ENCODE measurements at regions not wholly inside any gene's neighbourhood (a gene's known extent, or its start where the extent isn't known, plus 50 kb on each side); places are given as distances from the start of the nearest gene placed in this dataset.

DNA sequence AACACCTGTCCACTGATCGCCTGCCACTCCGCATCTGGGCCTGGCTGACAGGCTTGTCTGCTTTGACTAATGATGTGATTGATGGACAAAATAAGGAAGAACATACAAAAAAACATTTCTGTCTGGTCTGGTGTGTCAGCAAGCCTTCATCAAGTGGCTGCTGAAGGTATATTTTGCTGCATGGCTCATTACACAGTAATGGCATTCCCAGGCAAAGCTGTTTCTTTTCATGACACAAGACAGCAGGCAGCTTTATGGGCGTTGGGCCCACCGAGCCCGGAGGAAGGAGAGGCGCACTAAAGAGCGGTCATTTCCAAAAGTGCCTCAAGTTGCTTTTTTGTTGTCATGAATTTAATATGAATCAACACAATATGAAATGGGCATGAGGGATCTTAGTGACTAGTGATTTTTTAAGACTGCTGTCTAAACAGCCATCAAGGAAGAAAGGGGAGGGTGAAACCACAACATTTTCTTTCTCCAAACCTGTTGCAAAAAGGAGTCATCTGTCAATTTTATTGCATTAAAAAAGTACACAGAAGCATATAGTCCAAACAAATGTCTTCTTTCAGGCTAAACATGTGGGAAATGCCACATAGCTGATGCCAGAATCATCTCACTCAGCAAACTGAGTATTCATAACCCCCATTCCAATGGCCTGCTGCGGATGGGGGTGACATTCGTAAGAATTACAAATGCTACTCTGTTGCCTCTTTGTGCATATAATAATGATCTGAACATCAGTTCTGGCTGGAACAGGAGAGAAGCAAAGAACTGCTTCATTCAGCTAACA, 476.6 kb downstream of the ZNF536 start:
- no peak for TF ChIP-seq POLR2A (IDR thresholded peaks at IDR 0.05; ENCODE audit: control extremely low read depth in 1 of 2, low read depth in 2 of 2, low read length in 2 of 2)
- no peak for TF ChIP-seq SUZ12 (IDR thresholded peaks at IDR 0.05; ENCODE audit: low read length)
- no peak for TF ChIP-seq YY1 (IDR thresholded peaks at IDR 0.05; ENCODE audit: low read depth, low read length)
- TF ChIP-seq, protein P1, sequence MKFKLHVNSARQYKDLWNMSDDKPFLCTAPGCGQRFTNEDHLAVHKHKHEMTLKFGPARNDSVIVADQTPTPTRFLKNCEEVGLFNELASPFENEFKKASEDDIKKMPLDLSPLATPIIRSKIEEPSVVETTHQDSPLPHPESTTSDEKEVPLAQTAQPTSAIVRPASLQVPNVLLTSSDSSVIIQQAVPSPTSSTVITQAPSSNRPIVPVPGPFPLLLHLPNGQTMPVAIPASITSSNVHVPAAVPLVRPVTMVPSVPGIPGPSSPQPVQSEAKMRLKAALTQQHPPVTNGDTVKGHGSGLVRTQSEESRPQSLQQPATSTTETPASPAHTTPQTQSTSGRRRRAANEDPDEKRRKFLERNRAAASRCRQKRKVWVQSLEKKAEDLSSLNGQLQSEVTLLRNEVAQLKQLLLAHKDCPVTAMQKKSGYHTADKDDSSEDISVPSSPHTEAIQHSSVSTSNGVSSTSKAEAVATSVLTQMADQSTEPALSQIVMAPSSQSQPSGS (IDR thresholded peaks at IDR 0.05; ENCODE audit: low read length), result no peak
- TF ChIP-seq TBP (IDR thresholded peaks at IDR 0.05; ENCODE audit: low read depth, low read length), result no peak
